NB4 (cell line): ENCODE measurements at regions not wholly inside any gene's neighbourhood (a gene's known extent, or its start where the extent isn't known, plus 50 kb on each side); places are given as distances from the start of the nearest gene placed in this dataset.

Experiments
- DNase-seq: peaks from one replicate; pipeline ENCODE4 v3.0.0; 2010; ENCODE audit warnings: low read depth
- H3K4me3 ChIP-seq: one replicate; pipeline ENCODE4 v1.5.1; 2011; ENCODE audit warnings: mild to moderate bottlenecking, low read depth, low read length, moderate library complexity
- MYC ChIP-seq: IDR thresholded peaks from 2 replicates; pipeline ENCODE4 v1.6.1; 2011; ENCODE audit warnings: low read depth, low read length
- POLR2A ChIP-seq: IDR thresholded peaks from 2 replicates; pipeline ENCODE4 v1.6.1; 2011; ENCODE audit warnings: mild to moderate bottlenecking; ENCODE audit not compliant: insufficient read length; ENCODE audit errors: extremely low read depth
- TF ChIP-seq, protein P1 (sequence below): IDR thresholded peaks from one replicate; pipeline ENCODE4 v1.5.1; 2012; ENCODE audit warnings: low read depth, low read length
- TF ChIP-seq, protein P2 (sequence below): IDR thresholded peaks from 2 replicates; pipeline ENCODE4 v1.6.1; 2011; ENCODE audit warnings: low read depth, low read length

DNA sequence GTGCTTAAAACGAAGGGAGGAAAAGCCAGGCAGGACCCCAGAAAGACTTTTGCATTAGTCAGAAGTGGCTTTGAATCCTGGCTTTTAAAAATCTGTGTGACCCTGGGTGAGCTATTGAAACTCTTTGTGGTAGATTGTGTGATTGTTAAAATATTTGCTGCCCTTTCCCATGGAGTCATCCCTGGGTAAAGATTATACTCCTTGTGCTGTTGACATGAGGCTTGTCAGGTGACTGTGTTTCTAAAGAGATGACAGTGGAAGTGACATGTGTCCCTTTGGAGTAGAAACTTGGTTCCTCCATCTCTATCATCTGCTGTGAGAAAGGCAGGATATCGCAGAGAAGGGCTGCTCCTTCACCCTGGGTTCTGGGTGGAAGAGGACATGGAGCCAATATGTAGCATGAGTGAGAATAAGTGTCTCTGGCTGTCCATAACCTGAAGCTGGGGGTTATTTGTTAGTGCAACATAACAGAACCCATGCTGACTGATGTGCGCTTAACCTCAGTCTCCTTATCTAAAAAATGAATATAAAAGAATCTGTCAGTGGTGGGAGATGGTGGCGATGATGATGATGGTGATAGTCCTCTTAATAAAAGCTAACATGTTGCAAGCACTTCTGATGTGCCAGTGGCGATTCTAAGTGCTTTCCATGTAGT is 187.6 kb downstream of the RHOU start:
- TF ChIP-seq POLR2A (no peak), MYC (no peak)
- TF ChIP-seq, protein P1, sequence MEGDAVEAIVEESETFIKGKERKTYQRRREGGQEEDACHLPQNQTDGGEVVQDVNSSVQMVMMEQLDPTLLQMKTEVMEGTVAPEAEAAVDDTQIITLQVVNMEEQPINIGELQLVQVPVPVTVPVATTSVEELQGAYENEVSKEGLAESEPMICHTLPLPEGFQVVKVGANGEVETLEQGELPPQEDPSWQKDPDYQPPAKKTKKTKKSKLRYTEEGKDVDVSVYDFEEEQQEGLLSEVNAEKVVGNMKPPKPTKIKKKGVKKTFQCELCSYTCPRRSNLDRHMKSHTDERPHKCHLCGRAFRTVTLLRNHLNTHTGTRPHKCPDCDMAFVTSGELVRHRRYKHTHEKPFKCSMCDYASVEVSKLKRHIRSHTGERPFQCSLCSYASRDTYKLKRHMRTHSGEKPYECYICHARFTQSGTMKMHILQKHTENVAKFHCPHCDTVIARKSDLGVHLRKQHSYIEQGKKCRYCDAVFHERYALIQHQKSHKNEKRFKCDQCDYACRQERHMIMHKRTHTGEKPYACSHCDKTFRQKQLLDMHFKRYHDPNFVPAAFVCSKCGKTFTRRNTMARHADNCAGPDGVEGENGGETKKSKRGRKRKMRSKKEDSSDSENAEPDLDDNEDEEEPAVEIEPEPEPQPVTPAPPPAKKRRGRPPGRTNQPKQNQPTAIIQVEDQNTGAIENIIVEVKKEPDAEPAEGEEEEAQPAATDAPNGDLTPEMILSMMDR, result no peak
- TF ChIP-seq, protein P2, sequence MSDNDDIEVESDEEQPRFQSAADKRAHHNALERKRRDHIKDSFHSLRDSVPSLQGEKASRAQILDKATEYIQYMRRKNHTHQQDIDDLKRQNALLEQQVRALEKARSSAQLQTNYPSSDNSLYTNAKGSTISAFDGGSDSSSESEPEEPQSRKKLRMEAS, result no peak
- H3K4me3 ChIP-seq, result no peak overlapping the region
- no peak for DNase-seq

DNA sequence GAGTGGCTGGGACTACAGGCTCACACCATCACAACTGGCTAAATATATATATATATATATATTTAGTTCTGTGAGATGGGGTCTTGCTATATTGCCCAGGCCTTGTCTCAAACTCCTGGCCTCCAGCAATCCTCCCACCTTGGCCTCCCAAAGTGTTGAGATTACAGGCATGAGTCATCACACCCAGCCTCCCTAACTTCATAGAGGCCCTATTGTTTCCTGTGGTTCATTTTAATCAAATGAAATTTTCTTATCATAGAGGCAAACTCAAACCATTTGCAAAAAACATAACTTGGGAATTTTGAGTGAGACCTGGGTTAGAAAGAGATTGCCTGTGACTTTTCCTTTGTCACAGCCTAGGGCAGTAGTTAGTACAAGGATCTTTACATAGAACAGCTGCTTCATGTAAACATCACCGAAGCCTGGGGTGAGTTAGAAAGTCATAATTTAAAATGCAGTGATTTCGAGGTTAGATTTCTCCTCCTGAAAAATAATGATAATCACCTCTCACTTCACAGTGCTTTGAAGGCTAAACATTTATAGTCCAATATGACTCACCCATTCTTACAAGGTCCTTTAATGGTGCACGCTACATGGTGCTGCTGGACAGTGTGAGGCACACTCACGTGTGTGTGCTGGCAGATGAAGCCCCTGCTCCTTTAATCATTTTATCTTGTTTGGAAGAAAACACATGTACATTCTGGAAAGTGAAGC is 188.9 kb downstream of the RHOU start:
- no peak for DNase-seq
- H3K4me3 ChIP-seq, result no peak overlapping the region
- TF ChIP-seq MYC (no peak), POLR2A (no peak)
- TF ChIP-seq, protein P1, result no peak
- TF ChIP-seq, protein P2, result no peak

DNA sequence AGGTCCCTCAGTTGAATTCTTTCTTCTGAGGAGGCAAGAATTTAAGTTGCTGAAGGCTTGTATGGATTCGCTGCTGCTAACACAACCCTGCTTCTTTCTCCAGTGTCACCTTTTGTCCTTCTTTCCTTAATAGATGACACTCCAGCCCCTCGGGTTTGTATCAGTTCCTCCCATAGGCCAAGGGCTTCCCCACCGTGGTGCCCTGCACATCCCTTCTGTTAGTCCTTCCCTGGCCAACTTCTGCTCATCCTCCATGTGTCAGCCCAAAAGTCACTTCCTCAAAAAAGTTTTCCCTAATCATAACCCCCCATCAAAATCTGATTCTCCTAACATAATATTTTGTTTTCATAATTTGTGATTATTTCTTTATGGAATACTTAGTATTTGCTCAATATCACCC is 190.4 kb downstream of the RHOU start:
- TF ChIP-seq, protein P1, result no peak
- TF ChIP-seq POLR2A, result no peak
- TF ChIP-seq, protein P2, result no peak
- no peak for TF ChIP-seq MYC
- H3K4me3 ChIP-seq, result no peak overlapping the region
- DNase-seq, result no peak

DNA sequence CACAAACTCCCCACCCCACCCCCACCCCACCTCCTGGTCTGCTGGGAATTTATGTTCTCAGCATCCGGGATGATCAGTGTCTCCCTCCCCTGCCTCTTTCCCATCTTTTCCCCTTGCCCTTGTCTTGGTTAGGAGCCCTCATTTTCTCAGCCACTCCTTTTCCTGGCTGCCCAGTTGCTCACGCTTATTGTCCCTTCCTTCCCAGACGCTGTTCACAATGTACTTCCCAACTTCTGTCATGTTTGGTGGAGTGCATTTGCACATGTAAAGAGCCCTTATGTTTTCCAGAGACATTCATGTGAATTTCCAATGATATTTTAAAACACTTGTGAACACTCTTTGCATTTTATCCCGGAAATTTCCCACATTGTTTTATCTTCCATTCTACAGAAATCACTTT is 192.1 kb downstream of the RHOU start:
- no peak for DNase-seq
- no peak overlapping the region for H3K4me3 ChIP-seq
- TF ChIP-seq MYC (no peak), POLR2A (no peak)
- TF ChIP-seq, protein P1, result no peak
- TF ChIP-seq, protein P2, result no peak

DNA sequence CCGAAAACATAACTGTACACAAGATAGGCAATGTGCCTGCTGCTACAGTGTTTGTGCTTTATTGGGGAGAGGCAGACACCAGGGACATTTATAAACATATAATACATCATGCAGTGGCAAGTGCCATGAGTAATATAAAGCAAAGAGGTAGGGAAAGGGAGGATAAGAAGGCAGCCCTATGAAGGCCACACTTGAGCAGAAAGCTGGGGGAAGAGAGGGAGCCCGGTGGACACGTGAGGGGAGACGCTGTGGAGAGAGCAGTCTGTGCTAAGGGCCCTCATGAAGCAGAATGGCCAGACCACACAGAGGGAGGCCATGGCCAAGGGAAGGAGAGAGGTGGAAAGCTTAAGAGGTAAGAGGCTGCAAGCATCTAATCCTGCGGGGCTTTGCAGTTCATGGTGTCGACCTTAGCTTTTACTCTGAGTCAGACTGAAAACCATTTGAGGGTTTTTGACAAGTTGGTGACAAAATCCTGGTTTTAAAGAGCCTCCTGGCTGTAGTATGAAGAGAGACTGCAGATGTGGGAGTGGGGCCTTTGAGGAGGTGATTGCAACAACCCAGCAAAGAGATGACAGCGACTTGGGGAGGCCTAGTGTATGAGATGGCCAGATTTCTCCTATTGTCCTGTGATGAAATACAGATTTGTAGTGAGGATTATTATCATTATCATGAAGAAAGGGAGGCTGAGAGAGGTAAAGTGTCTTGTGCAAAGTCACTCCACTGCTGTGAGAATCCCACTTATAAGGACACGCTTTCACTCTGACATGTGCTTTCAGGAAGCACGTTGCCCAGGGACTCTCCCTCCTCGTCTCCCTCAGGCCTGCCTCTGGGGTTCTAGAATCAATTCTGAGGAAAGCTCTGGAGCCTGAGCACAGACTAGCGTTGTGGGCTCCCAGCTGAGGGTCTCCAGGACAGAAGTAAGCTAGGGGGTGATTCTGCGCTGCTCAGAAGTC is 192.9 kb downstream of the RHOU start:
- peak; percentile 41 for DNase-seq
- H3K4me3 ChIP-seq, result no peak overlapping the region
- TF ChIP-seq MYC (no peak), POLR2A (no peak)
- TF ChIP-seq, protein P2, result no peak
- TF ChIP-seq, protein P1, result no peak
